Astrocyte of the spinal cord (primary cell): ENCODE measurements at regions not wholly inside any gene's neighbourhood (a gene's known extent, or its start where the extent isn't known, plus 50 kb on each side); places are given as distances from the start of the nearest gene placed in this dataset.

ENCODE experiments used
- DNase-seq: peaks from one replicate; pipeline ENCODE4 v3.0.0; 2011; ENCODE audit warnings: low read depth, low spot score
- H3K4me3 ChIP-seq: 2 replicates; pipeline ENCODE4 v1.5.1; 2011; ENCODE audit warnings: low read depth, mild to moderate bottlenecking, low read length, moderate library complexity
- in situ Hi-C: cut with HindIII; loops from 2 replicates; pipeline ENCODE4 v1.10.0; 2017; ENCODE audit warnings: low sequenced_read_pairs
- TF ChIP-seq, protein P1 (sequence below): IDR thresholded peaks from 2 replicates; pipeline ENCODE4 v1.5.1; 2012; ENCODE audit warnings: low read depth, mild to moderate bottlenecking, low read length, inconsistent platforms

DNA sequence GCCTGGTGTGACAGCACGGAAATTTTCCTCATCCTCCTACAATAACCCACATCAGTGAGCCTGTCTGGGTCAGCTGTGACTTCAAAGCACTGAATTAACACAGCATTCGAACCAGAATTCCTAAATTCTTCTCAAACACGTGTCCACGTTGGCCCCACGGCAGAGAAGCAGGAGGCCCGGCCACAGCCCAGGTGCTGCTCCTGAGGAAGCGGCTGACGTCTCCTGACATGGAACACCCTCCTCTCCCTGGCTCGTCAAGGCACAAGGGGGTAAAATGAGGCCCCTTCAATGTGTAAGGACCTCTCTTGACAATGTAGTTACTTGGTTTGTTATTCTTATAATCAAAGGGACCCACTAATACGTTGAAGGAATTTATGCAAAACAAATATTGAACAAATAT lies 156.3 kb upstream of the GSC start:
- in situ Hi-C loops: no loop called here

DNA sequence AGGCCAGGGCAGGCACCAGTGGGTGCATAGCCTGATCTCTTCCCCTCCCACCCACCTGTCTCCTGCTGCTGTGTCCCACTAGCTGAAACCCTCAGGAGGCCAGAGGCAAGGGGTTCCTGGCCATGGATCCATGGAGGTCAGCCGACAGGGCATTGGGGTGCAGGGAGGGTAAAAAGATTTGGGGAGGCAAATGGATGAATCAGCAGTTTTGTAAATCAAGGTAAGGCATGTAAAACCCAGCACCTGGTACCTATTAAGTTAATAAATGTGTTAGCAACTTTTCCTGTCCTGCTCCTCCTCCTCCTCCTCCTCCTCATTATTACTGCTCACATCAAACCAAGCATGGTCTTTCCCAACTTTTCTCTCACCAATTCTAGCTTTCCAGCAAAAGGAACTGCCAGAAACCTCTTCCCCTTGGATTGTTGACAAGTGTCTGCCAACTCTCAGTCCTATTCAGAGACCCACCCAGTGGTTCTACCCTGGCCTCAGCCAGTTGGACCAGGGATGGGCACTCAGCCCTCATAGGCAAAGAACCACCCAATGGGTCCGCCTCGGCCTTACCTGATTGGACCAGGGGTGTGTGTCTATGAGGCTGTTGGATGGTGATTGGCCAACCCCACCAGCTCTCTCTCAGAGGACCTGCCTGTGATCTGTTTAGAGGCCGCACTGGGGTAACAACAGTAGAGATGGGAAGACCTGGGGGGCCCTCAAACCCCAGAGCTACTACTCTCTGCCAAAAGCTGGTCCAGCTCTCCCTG lies 155.7 kb upstream of the GSC start:
- no peak overlapping the region for H3K4me3 ChIP-seq
- in situ Hi-C loops: no loop called here
- DNase-seq: no peak
- TF ChIP-seq, protein P1, sequence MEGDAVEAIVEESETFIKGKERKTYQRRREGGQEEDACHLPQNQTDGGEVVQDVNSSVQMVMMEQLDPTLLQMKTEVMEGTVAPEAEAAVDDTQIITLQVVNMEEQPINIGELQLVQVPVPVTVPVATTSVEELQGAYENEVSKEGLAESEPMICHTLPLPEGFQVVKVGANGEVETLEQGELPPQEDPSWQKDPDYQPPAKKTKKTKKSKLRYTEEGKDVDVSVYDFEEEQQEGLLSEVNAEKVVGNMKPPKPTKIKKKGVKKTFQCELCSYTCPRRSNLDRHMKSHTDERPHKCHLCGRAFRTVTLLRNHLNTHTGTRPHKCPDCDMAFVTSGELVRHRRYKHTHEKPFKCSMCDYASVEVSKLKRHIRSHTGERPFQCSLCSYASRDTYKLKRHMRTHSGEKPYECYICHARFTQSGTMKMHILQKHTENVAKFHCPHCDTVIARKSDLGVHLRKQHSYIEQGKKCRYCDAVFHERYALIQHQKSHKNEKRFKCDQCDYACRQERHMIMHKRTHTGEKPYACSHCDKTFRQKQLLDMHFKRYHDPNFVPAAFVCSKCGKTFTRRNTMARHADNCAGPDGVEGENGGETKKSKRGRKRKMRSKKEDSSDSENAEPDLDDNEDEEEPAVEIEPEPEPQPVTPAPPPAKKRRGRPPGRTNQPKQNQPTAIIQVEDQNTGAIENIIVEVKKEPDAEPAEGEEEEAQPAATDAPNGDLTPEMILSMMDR: no peak

More for the DNA sequence above, 156.3 kb upstream of the GSC start:
- no peak for DNase-seq
- H3K4me3 ChIP-seq: no peak overlapping the region
- TF ChIP-seq, protein P1: no peak

DNA sequence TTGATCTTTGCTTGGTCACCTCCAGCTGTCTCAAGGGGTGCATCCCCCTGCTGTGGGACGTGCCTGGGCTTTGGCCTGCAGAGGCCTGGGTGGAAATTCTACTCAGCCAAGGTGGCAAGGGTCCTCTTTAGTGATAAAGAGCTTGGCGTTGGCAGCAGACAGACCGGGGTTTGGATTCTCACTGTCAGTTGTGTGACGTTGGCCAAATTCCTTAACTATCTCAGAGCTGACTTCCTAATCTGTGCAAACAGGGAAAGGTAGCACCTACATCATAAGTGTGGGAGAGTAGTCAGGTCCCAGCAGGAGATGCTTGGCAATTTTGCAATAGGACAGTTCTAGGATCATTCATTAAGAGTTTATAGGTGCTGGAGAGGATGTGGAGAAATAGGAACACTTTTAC lies 154.3 kb upstream of the GSC start:
- no peak for DNase-seq
- H3K4me3 ChIP-seq: no peak overlapping the region
- TF ChIP-seq, protein P1: no peak
- in situ Hi-C loops: no loop called here

DNA sequence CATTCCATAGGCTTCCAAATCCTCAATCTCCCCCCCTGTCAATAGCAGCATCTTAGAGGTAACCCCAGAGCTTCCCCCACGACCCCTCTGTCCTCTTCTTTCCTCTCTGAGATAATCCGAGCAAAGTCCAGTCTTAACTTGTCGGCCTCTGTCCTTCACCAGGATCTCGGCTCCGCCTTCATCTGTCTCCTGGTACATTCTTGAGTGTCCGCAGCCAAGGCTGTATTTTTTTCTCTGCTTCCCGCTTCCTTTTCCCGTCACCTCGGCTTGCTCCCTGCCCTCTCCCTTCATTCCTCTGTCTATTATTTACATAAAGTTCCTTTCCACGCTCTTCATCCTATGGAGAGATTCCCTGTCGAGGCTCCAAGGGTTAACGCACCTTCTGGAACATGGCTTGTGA lies 153.9 kb upstream of the GSC start:
- no peak overlapping the region for H3K4me3 ChIP-seq
- TF ChIP-seq, protein P1: no peak
- in situ Hi-C loops: no loop called here
- DNase-seq: no peak

DNA sequence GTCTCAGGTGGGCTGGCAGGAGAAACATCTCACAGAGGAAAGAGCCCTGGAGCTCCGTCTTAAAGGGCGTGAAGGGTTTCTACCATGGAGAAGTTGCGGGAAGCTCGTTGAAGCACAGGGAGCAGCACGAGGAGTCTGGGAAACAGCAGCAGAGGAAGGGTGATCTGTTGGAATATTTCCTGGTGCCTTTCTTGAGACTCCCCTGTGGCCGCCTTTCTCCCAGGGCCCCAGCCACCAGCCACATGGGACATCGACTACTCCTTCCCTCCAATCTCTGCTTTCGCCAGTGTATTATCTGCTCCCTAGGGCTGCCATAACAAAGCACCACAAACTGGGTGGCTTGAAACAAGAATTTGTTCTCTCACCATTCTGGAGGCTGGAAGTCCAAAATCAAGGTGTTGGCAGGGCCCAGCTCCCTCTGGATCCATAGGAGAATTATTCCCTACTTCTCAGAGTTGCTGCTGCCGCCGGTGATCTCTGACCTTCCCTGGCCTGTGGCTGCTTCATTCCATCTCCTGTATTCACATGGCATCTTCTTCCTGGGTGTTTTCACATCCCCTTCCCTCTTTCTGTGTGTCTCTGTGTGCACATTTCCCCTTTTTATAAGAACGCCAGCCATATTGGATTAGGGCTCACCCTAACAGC lies 152.8 kb upstream of the GSC start:
- no peak overlapping the region for H3K4me3 ChIP-seq
- TF ChIP-seq, protein P1: no peak
- in situ Hi-C loops: no loop called here
- DNase-seq: no peak

DNA sequence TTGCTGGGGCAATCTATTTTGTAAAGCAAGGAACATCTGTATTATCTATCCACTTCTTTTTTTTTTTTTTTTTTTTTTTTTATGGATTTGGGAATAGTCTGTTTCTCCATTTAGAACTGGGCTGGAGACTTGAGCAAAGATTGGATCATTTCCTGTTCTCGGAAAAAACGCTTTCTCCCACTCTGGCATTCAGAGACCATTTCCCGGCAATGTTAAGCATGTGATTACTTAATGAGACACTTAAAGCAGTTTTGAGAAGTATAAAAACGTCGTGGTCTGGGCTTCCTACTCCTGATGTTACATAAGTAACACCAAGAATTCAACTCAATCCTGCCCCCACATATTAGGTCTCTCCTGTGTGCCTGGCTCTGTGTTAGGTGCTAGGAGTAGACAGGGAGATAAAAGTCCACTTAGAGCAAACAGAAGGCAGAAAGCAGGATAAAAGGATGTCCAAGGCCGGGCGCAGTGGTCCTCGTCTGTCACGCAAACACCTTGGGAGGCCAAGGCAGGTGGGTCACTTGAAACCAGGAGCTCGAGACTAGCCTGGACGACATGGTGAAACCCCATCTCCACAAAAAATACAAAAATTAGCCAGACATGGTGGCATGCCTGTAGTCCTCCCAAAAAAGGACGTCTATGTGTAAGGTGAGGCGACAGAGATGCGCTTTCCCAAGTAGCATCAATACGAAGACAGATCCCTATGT lies 152.1 kb upstream of the GSC start:
- no peak for DNase-seq
- in situ Hi-C loops: no loop called here
- TF ChIP-seq, protein P1: no peak
- H3K4me3 ChIP-seq: no peak overlapping the region
